ENCODE measurements at regions not wholly inside any gene's neighbourhood (a gene's known extent, or its start where the extent isn't known, plus 50 kb on each side); places are given as distances from the start of the nearest gene placed in this dataset.
"Not testable (repeated sequence)": the region's sequence is repeated elsewhere in the genome, so short reads cannot be mapped to it uniquely, and the experiment has no call there.

DNA sequence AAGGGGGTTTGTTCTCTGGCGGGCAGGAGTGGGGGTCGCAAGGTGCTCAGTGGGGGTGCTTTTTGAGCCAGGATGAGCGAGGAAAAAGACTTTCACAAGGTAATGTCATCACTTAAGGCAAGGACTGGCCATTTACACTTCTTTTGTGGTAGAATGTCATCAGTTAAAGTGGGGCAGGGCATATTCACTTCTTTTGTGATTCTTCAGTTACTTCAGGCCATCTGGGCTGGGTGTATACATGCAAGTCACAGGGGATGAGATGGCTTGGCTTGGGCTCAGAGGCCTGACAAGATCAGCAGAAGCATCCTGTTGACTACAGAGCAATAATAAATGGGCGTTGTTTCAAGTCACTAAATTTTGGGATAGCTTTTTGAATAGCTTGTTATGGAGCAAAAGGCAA, 586.4 kb upstream of the MBL2 start:
- not testable (repeated sequence) for H3K4me1 ChIP-seq (ENCODE audit: control insufficient read depth in 2 of 2, insufficient read depth in 1 of 2, low read depth in 1 of 2, low read length in 2 of 2); H3K4ac ChIP-seq (ENCODE audit: low read length); H3K14ac ChIP-seq (ENCODE audit: low read length); H3K18ac ChIP-seq (ENCODE audit: low read length); H3K9me3 ChIP-seq (replicated peaks in 1 of 2; ENCODE audit: control insufficient read depth in 2 of 2, insufficient read depth in 1 of 2, low read depth in 1 of 2, low read length in 2 of 2); H3K27ac ChIP-seq (replicated peaks; ENCODE audit: low read length); H2AFZ ChIP-seq (ENCODE audit: low read length); H2BK120ac ChIP-seq (ENCODE audit: low read depth, low read length); H4K91ac ChIP-seq (ENCODE audit: low read depth, low read length, poor library complexity); H3K9ac ChIP-seq (ENCODE audit: low read depth, low read length, poor library complexity); H4K8ac ChIP-seq (ENCODE audit: low read depth, low read length); H2BK12ac ChIP-seq (ENCODE audit: low read length); H3K4me3 ChIP-seq (ENCODE audit: low read length in 2 of 2); H2BK5ac ChIP-seq (ENCODE audit: low read length); H3K36me3 ChIP-seq (replicated peaks in 1 of 2; ENCODE audit: control insufficient read depth in 2 of 2, insufficient read depth in 2 of 2, low read length in 2 of 2); H3K23ac ChIP-seq (ENCODE audit: low read depth, low read length, poor library complexity); H2BK15ac ChIP-seq (ENCODE audit: low read length); DNase-seq (ENCODE audit: low spot score); H3K4me2 ChIP-seq (ENCODE audit: insufficient read depth, low read length, poor library complexity, severe bottlenecking); H2AK5ac ChIP-seq (ENCODE audit: low read depth, low read length); H3K27me3 ChIP-seq (ENCODE audit: control insufficient read depth in 3 of 3, insufficient read depth in 3 of 3, low read depth in 1 of 3, low read length in 3 of 3); H3K79me1 ChIP-seq (ENCODE audit: low read depth, low read length)
- no CpG with 5 or more reads among the region's 4 CpGs for WGBS, 2 donors (ENCODE audit: extremely low coverage in 2 of 2, insufficient read length in 2 of 2, insufficient replicate concordance in 1 of 2)

DNA sequence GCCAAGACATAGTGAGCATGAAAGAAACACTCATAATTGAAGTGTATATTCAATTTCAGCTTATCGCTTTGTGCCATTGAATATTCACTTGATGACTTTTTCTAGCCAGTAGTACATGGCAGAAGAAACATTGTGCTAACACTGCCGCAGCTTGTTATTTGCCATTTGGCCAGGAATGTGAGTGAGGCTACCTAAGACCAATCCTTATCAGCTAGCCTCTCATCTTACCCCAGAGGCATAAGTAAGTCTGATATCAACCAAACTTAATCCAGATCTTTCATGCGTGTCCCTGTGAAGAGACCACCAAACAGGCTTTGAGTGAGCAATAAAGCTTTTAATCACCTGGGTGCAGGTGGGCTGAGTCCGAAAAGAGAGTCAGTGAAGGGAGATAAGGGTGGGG, 586.0 kb upstream of the MBL2 start:
- H2BK15ac ChIP-seq (ENCODE audit: low read length), result no peak overlapping the region
- no peaks in the 10 kb centered on the region for H3K79me1 ChIP-seq (ENCODE audit: low read depth, low read length)
- no peak overlapping the region for H4K8ac ChIP-seq (ENCODE audit: low read depth, low read length)
- H3K9me3 ChIP-seq (replicated peaks in 1 of 2; ENCODE audit: control insufficient read depth in 2 of 2, insufficient read depth in 1 of 2, low read depth in 1 of 2, low read length in 2 of 2), result no peaks in the 10 kb centered on the region
- no peak for DNase-seq (ENCODE audit: low spot score)
- H3K36me3 ChIP-seq (replicated peaks in 1 of 2; ENCODE audit: control insufficient read depth in 2 of 2, insufficient read depth in 2 of 2, low read length in 2 of 2), result no peaks in the 10 kb centered on the region
- H3K27me3 ChIP-seq (ENCODE audit: control insufficient read depth in 3 of 3, insufficient read depth in 3 of 3, low read depth in 1 of 3, low read length in 3 of 3), result no peaks in the 10 kb centered on the region
- no CpG with 5 or more reads among the region's 4 CpGs for WGBS, 2 donors (ENCODE audit: extremely low coverage in 2 of 2, insufficient read length in 2 of 2, insufficient replicate concordance in 1 of 2)
- peaks cover 0 to 2% of the 10 kb centered on the region in 2 donors for H3K4me1 ChIP-seq (ENCODE audit: control insufficient read depth in 2 of 2, insufficient read depth in 1 of 2, low read depth in 1 of 2, low read length in 2 of 2)
- no peak overlapping the region for H3K4me3 ChIP-seq (ENCODE audit: low read length in 2 of 2)
- no peak overlapping the region for H3K14ac ChIP-seq (ENCODE audit: low read length)
- H3K23ac ChIP-seq (ENCODE audit: low read depth, low read length, poor library complexity), result no peak overlapping the region
- H2AK5ac ChIP-seq (ENCODE audit: low read depth, low read length), result no peak overlapping the region
- H3K9ac ChIP-seq (ENCODE audit: low read depth, low read length, poor library complexity), result no peak overlapping the region
- no peak overlapping the region for H3K4me2 ChIP-seq (ENCODE audit: insufficient read depth, low read length, poor library complexity, severe bottlenecking)
- H3K27ac ChIP-seq (replicated peaks; ENCODE audit: low read length), result no peak overlapping the region
- no peak overlapping the region for H3K18ac ChIP-seq (ENCODE audit: low read length)
- no peak overlapping the region for H4K91ac ChIP-seq (ENCODE audit: low read depth, low read length, poor library complexity)
- H2BK120ac ChIP-seq (ENCODE audit: low read depth, low read length), result no peak overlapping the region
- no peak overlapping the region for H2AFZ ChIP-seq (ENCODE audit: low read length)
- H3K4ac ChIP-seq (ENCODE audit: low read length), result no peak overlapping the region
- H2BK12ac ChIP-seq (ENCODE audit: low read length), result no peak overlapping the region
- no peak overlapping the region for H2BK5ac ChIP-seq (ENCODE audit: low read length)

DNA sequence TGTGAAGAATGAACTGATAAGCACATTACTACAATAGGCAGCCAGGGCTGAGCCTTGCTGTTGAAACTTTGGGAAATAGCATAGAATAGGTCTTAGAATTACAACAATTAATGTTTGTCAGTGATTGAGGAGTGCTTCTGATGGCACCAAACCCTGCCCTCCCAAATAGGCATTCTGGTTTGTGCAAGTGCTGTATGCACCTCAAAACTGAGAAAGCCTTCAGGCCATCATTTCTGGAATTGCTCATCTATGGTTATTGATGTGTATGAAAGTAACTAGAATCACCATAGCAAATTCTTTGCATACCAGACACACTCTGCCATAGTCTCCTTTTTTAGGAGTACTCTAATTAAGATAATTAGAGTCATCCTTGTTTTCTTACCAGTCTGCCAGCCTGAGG, 585.0 kb upstream of the MBL2 start:
- Histone ChIP-seq H3K36me3 (replicated peaks in 1 of 2; ENCODE audit: control insufficient read depth in 2 of 2, insufficient read depth in 2 of 2, low read length in 2 of 2) (no peaks in the 10 kb centered on the region), H3K9me3 (replicated peaks in 1 of 2; ENCODE audit: control insufficient read depth in 2 of 2, insufficient read depth in 1 of 2, low read depth in 1 of 2, low read length in 2 of 2) (no peaks in the 10 kb centered on the region), H2BK120ac (ENCODE audit: low read depth, low read length) (no peak overlapping the region), H2BK15ac (ENCODE audit: low read length) (no peak overlapping the region), H2BK5ac (ENCODE audit: low read length) (no peak overlapping the region), H3K4me2 (ENCODE audit: insufficient read depth, low read length, poor library complexity, severe bottlenecking) (no peak overlapping the region), H2AK5ac (ENCODE audit: low read depth, low read length) (no peak overlapping the region), H3K14ac (ENCODE audit: low read length) (no peak overlapping the region), H3K27ac (replicated peaks; ENCODE audit: low read length) (no peak overlapping the region), H3K4ac (ENCODE audit: low read length) (no peak overlapping the region), H3K4me1 (ENCODE audit: control insufficient read depth in 2 of 2, insufficient read depth in 1 of 2, low read depth in 1 of 2, low read length in 2 of 2) (peaks cover 0 to 2% of the 10 kb centered on the region in 2 donors), H3K4me3 (ENCODE audit: low read length in 2 of 2) (no peak overlapping the region), H4K8ac (ENCODE audit: low read depth, low read length) (no peak overlapping the region), H3K18ac (ENCODE audit: low read length) (no peak overlapping the region), H2BK12ac (ENCODE audit: low read length) (no peak overlapping the region), H3K23ac (ENCODE audit: low read depth, low read length, poor library complexity) (no peak overlapping the region), H3K79me1 (ENCODE audit: low read depth, low read length) (no peaks in the 10 kb centered on the region), H4K91ac (ENCODE audit: low read depth, low read length, poor library complexity) (no peak overlapping the region), H3K9ac (ENCODE audit: low read depth, low read length, poor library complexity) (no peak overlapping the region), H3K27me3 (ENCODE audit: control insufficient read depth in 3 of 3, insufficient read depth in 3 of 3, low read depth in 1 of 3, low read length in 3 of 3) (no peaks in the 10 kb centered on the region), H2AFZ (ENCODE audit: low read length) (no peak overlapping the region)
- no peak for DNase-seq (ENCODE audit: low spot score)

DNA sequence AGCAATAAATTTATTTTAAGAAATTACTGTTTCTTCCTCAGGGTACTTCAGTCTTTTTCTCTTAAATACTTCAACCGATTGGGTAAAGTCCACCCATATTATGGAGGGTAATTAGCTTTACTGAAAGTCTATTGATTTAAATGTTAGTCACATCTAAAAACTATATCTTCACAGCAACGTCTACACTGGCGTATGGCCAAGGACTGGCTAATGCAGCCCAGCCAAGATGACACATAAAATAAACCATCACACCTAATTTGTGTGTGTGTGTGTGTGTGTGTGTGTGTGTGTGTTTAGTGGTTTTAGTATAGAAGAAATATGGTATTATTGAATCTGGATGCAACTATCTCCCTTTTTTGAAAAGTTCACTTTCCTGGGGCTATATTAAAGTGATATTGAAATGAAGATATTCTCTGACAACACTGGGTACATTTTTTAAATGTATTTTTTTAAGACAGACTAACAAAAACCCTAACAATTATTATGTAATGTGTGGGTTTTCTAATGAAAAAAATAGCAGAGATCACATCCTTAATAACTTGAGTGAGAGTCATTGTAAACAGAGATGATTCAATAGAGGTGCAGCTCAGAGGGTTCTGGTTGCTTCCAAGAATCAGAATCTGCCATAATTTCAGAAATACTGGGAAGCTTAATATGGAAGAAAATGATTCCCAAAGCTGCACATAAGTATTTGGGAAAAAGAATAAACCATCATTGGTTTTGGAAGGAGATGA, 584.2 kb upstream of the MBL2 start:
- Histone ChIP-seq H2AK5ac (ENCODE audit: low read depth, low read length) (no peak overlapping the region), H3K14ac (ENCODE audit: low read length) (no peak overlapping the region), H3K18ac (ENCODE audit: low read length) (no peak overlapping the region), H3K9me3 (replicated peaks in 1 of 2; ENCODE audit: control insufficient read depth in 2 of 2, insufficient read depth in 1 of 2, low read depth in 1 of 2, low read length in 2 of 2) (no peaks in the 10 kb centered on the region), H3K9ac (ENCODE audit: low read depth, low read length, poor library complexity) (no peak overlapping the region), H4K8ac (ENCODE audit: low read depth, low read length) (no peak overlapping the region), H3K4ac (ENCODE audit: low read length) (no peak overlapping the region), H2BK120ac (ENCODE audit: low read depth, low read length) (no peak overlapping the region), H3K27ac (replicated peaks; ENCODE audit: low read length) (no peak overlapping the region), H2AFZ (ENCODE audit: low read length) (no peak overlapping the region), H3K4me1 (ENCODE audit: control insufficient read depth in 2 of 2, insufficient read depth in 1 of 2, low read depth in 1 of 2, low read length in 2 of 2) (peaks cover 0 to 2% of the 10 kb centered on the region in 2 donors), H3K27me3 (ENCODE audit: control insufficient read depth in 3 of 3, insufficient read depth in 3 of 3, low read depth in 1 of 3, low read length in 3 of 3) (no peaks in the 10 kb centered on the region), H3K36me3 (replicated peaks in 1 of 2; ENCODE audit: control insufficient read depth in 2 of 2, insufficient read depth in 2 of 2, low read length in 2 of 2) (no peaks in the 10 kb centered on the region), H2BK12ac (ENCODE audit: low read length) (no peak overlapping the region), H4K91ac (ENCODE audit: low read depth, low read length, poor library complexity) (no peak overlapping the region), H2BK15ac (ENCODE audit: low read length) (no peak overlapping the region), H2BK5ac (ENCODE audit: low read length) (no peak overlapping the region), H3K4me2 (ENCODE audit: insufficient read depth, low read length, poor library complexity, severe bottlenecking) (no peak overlapping the region), H3K79me1 (ENCODE audit: low read depth, low read length) (no peaks in the 10 kb centered on the region), H3K23ac (ENCODE audit: low read depth, low read length, poor library complexity) (no peak overlapping the region), H3K4me3 (ENCODE audit: low read length in 2 of 2) (no peak overlapping the region)
- WGBS, 2 donors (ENCODE audit: extremely low coverage in 2 of 2, insufficient read length in 2 of 2, insufficient replicate concordance in 1 of 2), result no CpG with 5 or more reads among the region's 3 CpGs
- DNase-seq (ENCODE audit: low spot score), result no peak
